Panc1 (cell line): ENCODE measurements at regions not wholly inside any gene's neighbourhood (a gene's known extent, or its start where the extent isn't known, plus 50 kb on each side); places are given as distances from the start of the nearest gene placed in this dataset.

Experiments used
- ATAC-seq: fragments of 200-7000 bp; cut with Tn5 transposase; 2 replicates; pipeline ENCODE4 v1.9.1; 2020; ENCODE audit warnings: mild to moderate bottlenecking, moderate library complexity
- BruUV-seq: library from RNA; stranded (reverse); fragments of 400-500 nt; replicated peaks from 2 replicates; lab custom pipeline; 2021; lab: Mats Ljungman, UMichigan
- CTCF ChIA-PET: fragments of 300-600 bp; sonication (Branson Sonifier 250); formaldehyde crosslinking; loops from one replicate; lab custom pipeline; 2022; ENCODE audit warnings: antibody characterized with exemption; lab: Charles Lee
- POLR2A ChIA-PET: fragments of 300-600 bp; sonication (Branson Sonifier 250); formaldehyde crosslinking; loops from one replicate; lab custom pipeline; 2022; ENCODE audit warnings: antibody characterized with exemption; lab: Charles Lee
- DNase-seq: peaks from one replicate; pipeline ENCODE4 v3.0.0-alpha.2; 2010; ENCODE audit warnings: low read depth, low spot score
- H3K27ac ChIP-seq: 2 replicates; pipeline ENCODE4 v1.5.1; 2011; ENCODE audit warnings: mild to moderate bottlenecking, low read length, inconsistent platforms
- H3K27me3 ChIP-seq: fragments of 200-500 bp; sonication (Bioruptor generic); 2 replicates; pipeline ENCODE4 v1.6.0; 2014; ENCODE audit warnings: low read length, inconsistent platforms; ENCODE audit not compliant: control insufficient read depth, insufficient read depth
- H3K36me3 ChIP-seq: fragments of 200-500 bp; sonication (Bioruptor generic); 2 replicates; pipeline ENCODE4 v1.5.1; 2014; ENCODE audit warnings: inconsistent platforms, mild to moderate bottlenecking, low read length, moderate library complexity; ENCODE audit not compliant: control insufficient read depth, insufficient read depth
- H3K4me1 ChIP-seq: 2 replicates; pipeline ENCODE4 v1.5.1; 2011; ENCODE audit warnings: inconsistent platforms, mild to moderate bottlenecking, low read length, moderate library complexity; ENCODE audit not compliant: control insufficient read depth, insufficient read depth
- H3K4me3 ChIP-seq, 2 experiments: 2 replicates each; pipeline ENCODE4 v1.5.1; 2011 to 2012; ENCODE audit warnings: low read depth in 2 of 2, low read length in 2 of 2, mild to moderate bottlenecking in 2 of 2, inconsistent platforms in 1 of 2, moderate library complexity in 1 of 2
- H3K9me3 ChIP-seq: fragments of 200-500 bp; sonication (Bioruptor generic); 2 replicates; pipeline ENCODE4 v1.5.1; 2014; ENCODE audit warnings: low read depth, mild to moderate bottlenecking, inconsistent platforms, low read length, moderate library complexity; ENCODE audit not compliant: control insufficient read depth, insufficient read depth
- POLR2AphosphoS5 ChIP-seq: IDR thresholded peaks from 2 replicates; pipeline ENCODE4 v1.6.1; 2012; ENCODE audit warnings: mild to moderate bottlenecking, low read depth, low read length, moderate library complexity
- REST ChIP-seq, 2 experiments: IDR thresholded peaks; 2 replicates each; pipeline ENCODE4 v1.6.1; 2011 to 2012; ENCODE audit warnings: low read depth in 2 of 2, control low read depth in 1 of 2, low read length in 1 of 2, mild to moderate bottlenecking in 1 of 2, moderate library complexity in 1 of 2; ENCODE audit not compliant: insufficient read depth in 1 of 2
- SIN3A ChIP-seq: IDR thresholded peaks from 2 replicates; pipeline ENCODE4 v1.6.1; 2012; ENCODE audit warnings: low read depth, mild to moderate bottlenecking, low read length, moderate library complexity, borderline replicate concordance; ENCODE audit not compliant: insufficient read depth
- TCF7L2 ChIP-seq: IDR thresholded peaks from 2 replicates; pipeline ENCODE4 v1.6.1; 2011; ENCODE audit warnings: mild to moderate bottlenecking, low read depth, low read length, inconsistent platforms
- in situ Hi-C: cut with HindIII; loops from 2 replicates; pipeline ENCODE4 v1.10.0; 2016; ENCODE audit warnings: low sequenced_read_pairs, low pct_unique_long_range_greater_than_20kb
- intact Hi-C: fragments of 100-400 bp; cut with micrococcal nuclease; formaldehyde crosslinking; loops from one replicate; pipeline ENCODE4 v1.10.0; 2022; ENCODE audit not compliant: unreplicated experiment
- TF ChIP-seq, protein P1 (sequence below): fragments of 450-650 bp; IDR thresholded peaks from 2 replicates; pipeline ENCODE4 v1.5.1; 2017; ENCODE audit warnings: mild to moderate bottlenecking

DNA sequence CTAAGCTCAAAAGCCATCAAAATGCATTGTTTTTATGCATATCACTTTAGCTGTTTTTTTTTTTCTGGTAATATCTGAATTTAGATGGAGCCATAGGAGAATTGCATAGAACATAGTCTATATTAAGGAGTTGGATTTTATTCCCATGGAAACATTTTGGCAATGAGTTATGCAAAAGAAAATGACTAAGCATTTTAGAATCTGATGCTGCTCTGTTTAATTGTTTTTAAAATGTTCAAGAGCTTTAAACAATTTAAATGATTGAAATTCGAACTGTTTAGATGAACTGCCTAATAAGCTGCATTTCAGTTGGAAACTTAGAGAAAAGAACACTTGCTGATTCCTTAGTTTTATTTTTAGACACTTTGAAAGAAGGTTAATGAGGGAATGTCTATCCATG lies 1531.5 kb upstream of the B3GALT2 start:
- no TSS peak for BruUV-seq
- POLR2A ChIA-PET = interaction anchor here (0.5 to 0.7 kb wide), 2 partner anchors 230 to 529 kb away, joined by 3 read pairs; no protein-coding TSS in a partner anchor
- intact Hi-C loops = no loop called here
- no peak overlapping the region for H3K4me3 ChIP-seq
- TF ChIP-seq SIN3A = no peak
- TF ChIP-seq, protein P1, sequence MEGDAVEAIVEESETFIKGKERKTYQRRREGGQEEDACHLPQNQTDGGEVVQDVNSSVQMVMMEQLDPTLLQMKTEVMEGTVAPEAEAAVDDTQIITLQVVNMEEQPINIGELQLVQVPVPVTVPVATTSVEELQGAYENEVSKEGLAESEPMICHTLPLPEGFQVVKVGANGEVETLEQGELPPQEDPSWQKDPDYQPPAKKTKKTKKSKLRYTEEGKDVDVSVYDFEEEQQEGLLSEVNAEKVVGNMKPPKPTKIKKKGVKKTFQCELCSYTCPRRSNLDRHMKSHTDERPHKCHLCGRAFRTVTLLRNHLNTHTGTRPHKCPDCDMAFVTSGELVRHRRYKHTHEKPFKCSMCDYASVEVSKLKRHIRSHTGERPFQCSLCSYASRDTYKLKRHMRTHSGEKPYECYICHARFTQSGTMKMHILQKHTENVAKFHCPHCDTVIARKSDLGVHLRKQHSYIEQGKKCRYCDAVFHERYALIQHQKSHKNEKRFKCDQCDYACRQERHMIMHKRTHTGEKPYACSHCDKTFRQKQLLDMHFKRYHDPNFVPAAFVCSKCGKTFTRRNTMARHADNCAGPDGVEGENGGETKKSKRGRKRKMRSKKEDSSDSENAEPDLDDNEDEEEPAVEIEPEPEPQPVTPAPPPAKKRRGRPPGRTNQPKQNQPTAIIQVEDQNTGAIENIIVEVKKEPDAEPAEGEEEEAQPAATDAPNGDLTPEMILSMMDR = no peak
- TF ChIP-seq TCF7L2 = no peak
- TF ChIP-seq REST (IDR thresholded peaks at IDR 0.05; ENCODE audit: insufficient read depth in 1 of 2, low read depth in 2 of 2, low read length in 1 of 2) = no peak
- TF ChIP-seq POLR2AphosphoS5 = no peak
- no peaks in the 10 kb centered on the region for H3K27me3 ChIP-seq
- DNase-seq = no peak
- CTCF ChIA-PET = no interaction called here
- in situ Hi-C loops = no loop called here
- no peaks in the 10 kb centered on the region; the same call in 1 of the 2 replicates for H3K36me3 ChIP-seq
- no peaks in the 10 kb centered on the region for H3K9me3 ChIP-seq
- no peak for ATAC-seq
- no peaks in the 10 kb centered on the region for H3K4me1 ChIP-seq
- no peak overlapping the region for H3K27ac ChIP-seq

DNA sequence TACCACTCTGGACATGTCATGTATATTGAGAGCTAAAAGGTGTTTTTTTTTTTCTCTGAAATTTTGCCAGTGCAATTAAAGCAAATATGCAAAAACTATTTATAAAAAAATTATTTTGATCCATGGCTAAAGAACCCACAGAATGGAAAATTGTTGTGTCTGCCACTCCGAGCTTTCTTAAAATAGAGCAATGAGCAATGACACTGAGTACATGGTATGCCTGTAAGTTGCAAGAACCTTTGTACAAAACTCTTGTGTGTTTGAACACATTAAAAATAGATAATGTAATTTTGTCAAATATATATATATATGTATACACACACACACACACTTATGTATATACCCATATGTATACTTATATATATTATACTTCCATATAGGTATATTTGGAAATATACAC lies 1530.9 kb upstream of the B3GALT2 start:
- H3K4me3 ChIP-seq = no peak overlapping the region
- ChIA-PET POLR2A (interaction anchor here (0.7 kb wide), 1 partner anchor 230 kb away, joined by 3 read pairs; no protein-coding TSS in a partner anchor), CTCF (no interaction called here)
- BruUV-seq = no TSS peak
- in situ Hi-C loops (no loop called here), intact Hi-C loops (no loop called here)
- TF ChIP-seq SIN3A = no peak
- no peak for TF ChIP-seq REST (IDR thresholded peaks at IDR 0.05; ENCODE audit: insufficient read depth in 1 of 2, low read depth in 2 of 2, low read length in 1 of 2)
- TF ChIP-seq, protein P1 = no peak
- no peak for TF ChIP-seq POLR2AphosphoS5
- no peak for TF ChIP-seq TCF7L2
- no peaks in the 10 kb centered on the region for H3K9me3 ChIP-seq
- ATAC-seq (no peak), DNase-seq (no peak)
- no peak overlapping the region for H3K27ac ChIP-seq
- no peaks in the 10 kb centered on the region for H3K27me3 ChIP-seq
- H3K4me1 ChIP-seq = no peaks in the 10 kb centered on the region
- H3K36me3 ChIP-seq = no peaks in the 10 kb centered on the region; the same call in 1 of the 2 replicates
